ENCODE measurements at regions not wholly inside any gene's neighbourhood (a gene's known extent, or its start where the extent isn't known, plus 50 kb on each side); places are given as distances from the start of the nearest gene placed in this dataset.

DNA sequence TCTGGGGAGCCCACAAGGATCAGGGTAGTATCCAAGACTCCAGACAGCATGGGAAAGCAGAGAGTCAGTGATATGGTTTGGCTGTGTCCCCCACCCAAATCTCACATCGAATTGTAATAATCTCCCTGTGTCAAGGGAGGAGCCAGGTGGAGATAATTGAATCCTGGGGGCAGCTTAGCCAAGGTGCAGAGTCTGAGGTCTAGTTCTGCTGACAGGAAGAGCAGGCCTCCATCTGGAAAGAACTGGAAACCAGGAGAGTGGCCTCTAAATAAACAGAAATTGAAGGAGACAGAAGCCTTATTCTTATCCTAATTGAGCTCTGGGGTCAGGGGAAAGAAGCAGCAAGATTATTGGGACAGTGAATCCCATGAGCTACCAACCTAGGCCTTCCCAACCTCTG lies 146.7 kb upstream of the NRP1 start:
- no peak for TF ChIP-seq POLR2A (IDR thresholded peaks at IDR 0.05)
- TF ChIP-seq, protein P1, sequence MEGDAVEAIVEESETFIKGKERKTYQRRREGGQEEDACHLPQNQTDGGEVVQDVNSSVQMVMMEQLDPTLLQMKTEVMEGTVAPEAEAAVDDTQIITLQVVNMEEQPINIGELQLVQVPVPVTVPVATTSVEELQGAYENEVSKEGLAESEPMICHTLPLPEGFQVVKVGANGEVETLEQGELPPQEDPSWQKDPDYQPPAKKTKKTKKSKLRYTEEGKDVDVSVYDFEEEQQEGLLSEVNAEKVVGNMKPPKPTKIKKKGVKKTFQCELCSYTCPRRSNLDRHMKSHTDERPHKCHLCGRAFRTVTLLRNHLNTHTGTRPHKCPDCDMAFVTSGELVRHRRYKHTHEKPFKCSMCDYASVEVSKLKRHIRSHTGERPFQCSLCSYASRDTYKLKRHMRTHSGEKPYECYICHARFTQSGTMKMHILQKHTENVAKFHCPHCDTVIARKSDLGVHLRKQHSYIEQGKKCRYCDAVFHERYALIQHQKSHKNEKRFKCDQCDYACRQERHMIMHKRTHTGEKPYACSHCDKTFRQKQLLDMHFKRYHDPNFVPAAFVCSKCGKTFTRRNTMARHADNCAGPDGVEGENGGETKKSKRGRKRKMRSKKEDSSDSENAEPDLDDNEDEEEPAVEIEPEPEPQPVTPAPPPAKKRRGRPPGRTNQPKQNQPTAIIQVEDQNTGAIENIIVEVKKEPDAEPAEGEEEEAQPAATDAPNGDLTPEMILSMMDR (IDR thresholded peaks at IDR 0.05), result no peak
